ENCODE measurements at regions not wholly inside any gene's neighbourhood (a gene's known extent, or its start where the extent isn't known, plus 50 kb on each side); places are given as distances from the start of the nearest gene placed in this dataset.

- no peak for TF ChIP-seq CTCF (conservative IDR thresholded peaks at IDR 0.05; ENCODE audit: low read depth, low read length)
- TF ChIP-seq EZH2phosphoT487 (IDR thresholded peaks at IDR 0.05; ENCODE audit: borderline replicate concordance, low read length): no peak
These were observed 218.4 kb upstream of the SLCO3A1 start for GRCh38 chr15:91635080-91635479.
